HG02938 (cell line): ENCODE measurements at regions not wholly inside any gene's neighbourhood (a gene's known extent, or its start where the extent isn't known, plus 50 kb on each side); places are given as distances from the start of the nearest gene placed in this dataset.

Source experiments
- ATAC-seq: cut with Tn5 transposase; IDR thresholded peaks from one replicate; pipeline ENCODE4 v1.9.1; 2021; ENCODE audit warnings: mild to moderate bottlenecking, moderate library complexity; ENCODE audit not compliant: unreplicated experiment

GRCh38 chr12:20278276-20278675 lies 90.1 kb upstream of the PDE3A start:
- ATAC-seq: no peak

GRCh38 chr12:20280515-20280914 lies 87.8 kb upstream of the PDE3A start:
- ATAC-seq: no peak

GRCh38 chr12:20282401-20282800 lies 85.9 kb upstream of the PDE3A start:
- ATAC-seq: no peak

- ATAC-seq: no peak
Measured at GRCh38 chr12:20283482-20283881, 84.9 kb upstream of the PDE3A start.

GRCh38 chr12:20289520-20289919 lies 78.8 kb upstream of the PDE3A start:
- no peak for ATAC-seq

- ATAC-seq: no peak
Measured at GRCh38 chr12:20300457-20300856, 67.9 kb upstream of the PDE3A start.

- ATAC-seq: no peak
Measured at GRCh38 chr12:20305470-20305869, 62.9 kb upstream of the PDE3A start.

- ATAC-seq: no peak
Measured at GRCh38 chr12:20309504-20310148, 58.7 kb upstream of the PDE3A start.

GRCh38 chr12:20314328-20314727 lies 54.0 kb upstream of the PDE3A start:
- no peak for ATAC-seq

- no peak for ATAC-seq
Measured at GRCh38 chr12:20317554-20317953, 50.8 kb upstream of the PDE3A start.
